ENCODE measurements at regions not wholly inside any gene's neighbourhood (a gene's known extent, or its start where the extent isn't known, plus 50 kb on each side); places are given as distances from the start of the nearest gene placed in this dataset.

- ATAC-seq (ENCODE audit: low read depth) (no peak), DNase-seq (no peak)
- intact Hi-C loops (cut with micrococcal nuclease), result no loop called here
- Histone ChIP-seq H3K9ac (ENCODE audit: low read length) (no peak overlapping the region), H3K36me3 (replicated peaks in 1 of 2; ENCODE audit: control extremely low read depth in 1 of 2, control insufficient read depth in 1 of 2, extremely low read depth in 1 of 2, insufficient read depth in 2 of 2, low read length in 1 of 2) (no peaks in the 10 kb centered on the region), H3K4me2 (replicated peaks; ENCODE audit: low read depth, low read length, poor library complexity, severe bottlenecking) (no peak overlapping the region), H3K4me1 (ENCODE audit: control insufficient read depth in 2 of 2, insufficient read depth in 2 of 2, low read length in 2 of 2) (no peaks in the 10 kb centered on the region), H3K4me3 (ENCODE audit: control extremely low read depth in 1 of 5, extremely low read depth in 1 of 5, insufficient read depth in 1 of 5, low read depth in 2 of 5, low read length in 4 of 5) (no peak overlapping the region), H4K20me1 (ENCODE audit: control insufficient read depth, insufficient read depth, low read length, poor library complexity, severe bottlenecking) (no peaks in the 10 kb centered on the region), H3K79me2 (ENCODE audit: control insufficient read depth, insufficient read depth, low read length) (no peaks in the 10 kb centered on the region), H3K27me3 (replicated peaks in 1 of 4; ENCODE audit: control extremely low read depth in 1 of 4, control insufficient read depth in 3 of 4, insufficient read depth in 4 of 4, low read length in 3 of 4) (peaks cover 0 to 10% (median 0%) of the 10 kb centered on the region in 4 experiments), H3K9me3 (ENCODE audit: control extremely low read depth in 1 of 3, control insufficient read depth in 2 of 3, insufficient read depth in 1 of 3, low read length in 2 of 3) (peaks cover 0 to 6% (median 0%) of the 10 kb centered on the region in 3 donors), H3K27ac (ENCODE audit: low read length in 2 of 2) (no peak overlapping the region), H2AFZ (ENCODE audit: insufficient read depth, low read depth, low read length, poor library complexity, severe bottlenecking) (no peak overlapping the region)
- POLR2A ChIA-PET, result no interaction called here
- Mint-ChIP-seq H3K4me1 (no peaks in the 10 kb centered on the region), H3K9me3 (ENCODE audit: insufficient read depth) (no peaks in the 10 kb centered on the region), H3K27me3 (peaks cover 28% of the 10 kb centered on the region), H3K27ac (no peak overlapping the region), H3K4me3 (no peak overlapping the region)
- TF ChIP-seq EZH2 (IDR thresholded peaks at IDR 0.05; ENCODE audit: borderline replicate concordance, insufficient read depth, low read depth, low read length, poor library complexity, severe bottlenecking) (no peak), CTCF (IDR thresholded peaks at IDR 0.05) (no peak)
- 76% methylated on average over 13 of the region's 14 CpGs for WGBS (ENCODE audit: insufficient coverage)
- CTCF ChIA-PET, result no interaction called here
Measured at GRCh38 chr3:127391436-127392155, 103.8 kb upstream of the PRR20G start.

GRCh38 chr3:127390365-127391025 lies 102.6 kb upstream of the PRR20G start:
- ChIA-PET POLR2A (interaction anchor here (0.5 kb wide), 1 partner anchor 1312 kb away, joined by 3 read pairs; no protein-coding TSS in a partner anchor), CTCF (no interaction called here)
- DNase-seq, result no peak
- Histone ChIP-seq H3K4me2 (replicated peaks; ENCODE audit: low read depth, low read length, poor library complexity, severe bottlenecking) (no peak overlapping the region), H3K27ac (ENCODE audit: low read length in 2 of 2) (no peak overlapping the region), H2AFZ (ENCODE audit: insufficient read depth, low read depth, low read length, poor library complexity, severe bottlenecking) (no peak overlapping the region), H3K4me1 (ENCODE audit: control insufficient read depth in 2 of 2, insufficient read depth in 2 of 2, low read length in 2 of 2) (no peaks in the 10 kb centered on the region), H3K79me2 (ENCODE audit: control insufficient read depth, insufficient read depth, low read length) (no peaks in the 10 kb centered on the region), H3K36me3 (replicated peaks in 1 of 2; ENCODE audit: control extremely low read depth in 1 of 2, control insufficient read depth in 1 of 2, extremely low read depth in 1 of 2, insufficient read depth in 2 of 2, low read length in 1 of 2) (no peaks in the 10 kb centered on the region), H3K27me3 (replicated peaks in 1 of 4; ENCODE audit: control extremely low read depth in 1 of 4, control insufficient read depth in 3 of 4, insufficient read depth in 4 of 4, low read length in 3 of 4) (peaks cover 0 to 7% (median 0%) of the 10 kb centered on the region in 4 experiments), H3K9me3 (ENCODE audit: control extremely low read depth in 1 of 3, control insufficient read depth in 2 of 3, insufficient read depth in 1 of 3, low read length in 2 of 3) (peaks cover 0 to 10% (median 0%) of the 10 kb centered on the region in 3 donors), H3K4me3 (ENCODE audit: control extremely low read depth in 1 of 5, extremely low read depth in 1 of 5, insufficient read depth in 1 of 5, low read depth in 2 of 5, low read length in 4 of 5) (no peak overlapping the region), H4K20me1 (ENCODE audit: control insufficient read depth, insufficient read depth, low read length, poor library complexity, severe bottlenecking) (no peaks in the 10 kb centered on the region), H3K9ac (ENCODE audit: low read length) (no peak overlapping the region)
- WGBS (ENCODE audit: insufficient coverage), result 88% methylated on average over 14 of the region's 15 CpGs
- Mint-ChIP-seq H3K27ac (no peak overlapping the region), H3K4me1 (no peaks in the 10 kb centered on the region), H3K4me3 (no peak overlapping the region), H3K9me3 (ENCODE audit: insufficient read depth) (no peaks in the 10 kb centered on the region), H3K27me3 (peaks cover 24% of the 10 kb centered on the region)
- TF ChIP-seq EZH2 (IDR thresholded peaks at IDR 0.05; ENCODE audit: borderline replicate concordance, insufficient read depth, low read depth, low read length, poor library complexity, severe bottlenecking), result no peak
- intact Hi-C loops (cut with micrococcal nuclease), result no loop called here
- ATAC-seq (ENCODE audit: low read depth), result no peak
